ENCODE measurements at regions not wholly inside any gene's neighbourhood (a gene's known extent, or its start where the extent isn't known, plus 50 kb on each side); places are given as distances from the start of the nearest gene placed in this dataset.

DNA sequence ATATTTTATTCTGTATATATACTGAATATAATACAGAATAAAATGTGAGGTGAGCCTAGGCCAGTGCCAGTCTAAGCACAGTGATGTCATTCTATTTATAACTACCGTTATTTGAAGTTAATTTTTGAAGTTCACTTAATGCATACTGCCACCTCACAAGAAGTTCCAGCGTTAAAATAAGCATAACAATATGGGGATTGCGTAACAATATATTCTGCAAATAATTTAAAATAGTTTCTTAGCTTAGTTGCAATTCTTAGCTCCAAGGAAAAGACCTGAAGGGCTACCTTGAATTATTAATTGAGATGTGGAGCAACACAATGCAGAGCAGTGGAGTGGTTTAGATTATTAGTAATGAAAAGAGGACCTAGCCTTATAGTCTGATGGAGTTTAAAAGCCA is 390.5 kb upstream of the ROBO1 start:
- H3K27ac Mint-ChIP-seq, result no peak overlapping the region
- POLR2A ChIA-PET, result no interaction called here
- no peaks in the 10 kb centered on the region for H3K27me3 Mint-ChIP-seq
- no peak for DNase-seq
- peaks cover 10% of the 10 kb centered on the region for H3K9me3 Mint-ChIP-seq
- H3K4me1 Mint-ChIP-seq, result no peaks in the 10 kb centered on the region
- CTCF ChIA-PET, result no interaction called here
- no peaks in the 10 kb centered on the region for H3K36me3 Mint-ChIP-seq (ENCODE audit: low read depth)
- H3K4me3 Mint-ChIP-seq, result no peak overlapping the region

GRCh38 chr3:80157546-80157945 is 389.7 kb upstream of the ROBO1 start:
- POLR2A ChIA-PET, result no interaction called here

DNA sequence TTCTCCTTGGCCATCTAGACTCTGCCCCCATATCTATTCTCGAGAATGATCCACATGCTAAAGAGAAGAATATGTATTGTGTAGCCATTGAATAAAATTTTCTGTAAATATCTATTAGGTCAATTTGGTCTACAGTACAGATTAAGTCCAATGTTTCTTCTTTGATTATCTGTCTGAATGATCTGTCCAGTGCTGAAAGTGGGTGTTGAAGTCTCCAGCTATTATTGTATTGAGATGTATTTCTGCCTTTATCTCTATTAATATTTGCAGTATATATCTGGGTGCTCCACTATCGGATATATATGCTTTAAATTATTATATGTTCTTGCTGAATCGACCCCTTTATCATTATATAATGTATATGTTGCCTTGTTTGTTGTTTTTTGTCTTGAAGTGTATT is 384.9 kb upstream of the ROBO1 start:
- H3K9me3 Mint-ChIP-seq, result peaks cover 23% of the 10 kb centered on the region
- CTCF ChIA-PET, result no interaction called here

More at GRCh38 chr3:80157546-80157945, 389.7 kb upstream of the ROBO1 start:
- no peaks in the 10 kb centered on the region for H3K36me3 Mint-ChIP-seq (ENCODE audit: low read depth)
- CTCF ChIA-PET, result no interaction called here
- peaks cover 13% of the 10 kb centered on the region for H3K9me3 Mint-ChIP-seq
- no peak overlapping the region for H3K27ac Mint-ChIP-seq
- DNase-seq, result no peak
- no peak overlapping the region for H3K4me3 Mint-ChIP-seq
- no peaks in the 10 kb centered on the region for H3K4me1 Mint-ChIP-seq
- H3K27me3 Mint-ChIP-seq, result no peaks in the 10 kb centered on the region

GRCh38 chr3:80142714-80143113 is 374.9 kb upstream of the ROBO1 start:
- no peak overlapping the region for H3K27ac Mint-ChIP-seq

More for the DNA sequence above, 384.9 kb upstream of the ROBO1 start:
- Mint-ChIP-seq H3K4me1 (no peaks in the 10 kb centered on the region), H3K4me3 (no peak overlapping the region), H3K27ac (no peak overlapping the region), H3K27me3 (no peaks in the 10 kb centered on the region), H3K36me3 (ENCODE audit: low read depth) (no peaks in the 10 kb centered on the region)
- POLR2A ChIA-PET, result no interaction called here
- no peak for DNase-seq

GRCh38 chr3:80141557-80141956 is 373.8 kb upstream of the ROBO1 start:
- no peak overlapping the region for H3K4me3 Mint-ChIP-seq
- no peaks in the 10 kb centered on the region for H3K4me1 Mint-ChIP-seq
- no peaks in the 10 kb centered on the region for H3K27me3 Mint-ChIP-seq
- ChIA-PET POLR2A (no interaction called here), CTCF (no interaction called here)
- DNase-seq, result no peak
- H3K9me3 Mint-ChIP-seq, result peaks cover 27% of the 10 kb centered on the region
- no peak overlapping the region for H3K27ac Mint-ChIP-seq
- no peaks in the 10 kb centered on the region for H3K36me3 Mint-ChIP-seq (ENCODE audit: low read depth)

More at GRCh38 chr3:80142714-80143113, 374.9 kb upstream of the ROBO1 start:
- Mint-ChIP-seq H3K4me1 (no peaks in the 10 kb centered on the region), H3K9me3 (peaks cover 24% of the 10 kb centered on the region), H3K27me3 (no peaks in the 10 kb centered on the region), H3K36me3 (ENCODE audit: low read depth) (no peaks in the 10 kb centered on the region), H3K4me3 (no peak overlapping the region)
- ChIA-PET CTCF (no interaction called here), POLR2A (no interaction called here)
- no peak for DNase-seq

DNA sequence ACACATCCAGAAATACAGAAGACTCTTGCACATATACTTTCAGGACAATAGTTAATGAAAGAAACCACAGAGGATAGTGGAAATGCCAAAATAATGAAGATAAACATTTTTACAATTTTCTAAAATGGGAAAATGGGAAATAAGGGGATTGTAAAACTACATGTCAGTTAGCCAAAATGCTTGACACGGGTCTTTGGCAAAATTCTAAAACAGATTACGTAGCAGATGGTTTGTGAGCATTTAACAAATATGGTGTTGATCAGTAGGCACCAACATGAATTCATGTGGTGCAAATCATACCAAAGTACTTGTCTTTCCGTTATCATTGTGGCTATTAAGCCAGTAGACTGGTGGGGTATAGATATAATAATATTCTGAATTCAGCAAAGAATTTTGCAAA is 348.5 kb upstream of the ROBO1 start:
- no peak for DNase-seq
- Mint-ChIP-seq H3K36me3 (ENCODE audit: low read depth) (no peaks in the 10 kb centered on the region), H3K4me1 (no peaks in the 10 kb centered on the region), H3K27ac (no peak overlapping the region), H3K9me3 (peaks cover 13% of the 10 kb centered on the region), H3K4me3 (no peak overlapping the region), H3K27me3 (no peaks in the 10 kb centered on the region)
- ChIA-PET CTCF (no interaction called here), POLR2A (no interaction called here)

DNA sequence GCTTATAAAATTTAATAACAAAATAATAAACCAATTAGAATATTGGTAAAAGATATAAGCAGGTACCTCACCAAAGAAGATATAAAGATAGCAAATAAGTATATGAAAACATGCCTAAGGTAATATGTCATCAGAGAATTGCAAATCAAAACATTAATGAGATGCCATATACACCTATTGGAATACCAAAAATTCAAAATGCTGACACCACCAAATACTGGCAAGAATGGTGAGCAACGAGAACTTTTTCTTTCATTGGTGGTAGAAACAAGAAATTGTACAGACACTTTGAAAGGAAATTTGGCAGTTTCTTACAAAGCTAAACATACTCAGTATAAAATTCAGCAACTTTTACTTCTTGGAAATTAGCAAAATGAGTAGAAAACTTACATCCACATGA is 346.9 kb upstream of the ROBO1 start:
- Mint-ChIP-seq H3K4me3 (no peak overlapping the region), H3K27ac (no peak overlapping the region), H3K4me1 (no peaks in the 10 kb centered on the region), H3K27me3 (no peaks in the 10 kb centered on the region), H3K9me3 (peaks cover 10% of the 10 kb centered on the region), H3K36me3 (ENCODE audit: low read depth) (no peaks in the 10 kb centered on the region)
- CTCF ChIA-PET, result no interaction called here
- POLR2A ChIA-PET, result no interaction called here
- no peak for DNase-seq

DNA sequence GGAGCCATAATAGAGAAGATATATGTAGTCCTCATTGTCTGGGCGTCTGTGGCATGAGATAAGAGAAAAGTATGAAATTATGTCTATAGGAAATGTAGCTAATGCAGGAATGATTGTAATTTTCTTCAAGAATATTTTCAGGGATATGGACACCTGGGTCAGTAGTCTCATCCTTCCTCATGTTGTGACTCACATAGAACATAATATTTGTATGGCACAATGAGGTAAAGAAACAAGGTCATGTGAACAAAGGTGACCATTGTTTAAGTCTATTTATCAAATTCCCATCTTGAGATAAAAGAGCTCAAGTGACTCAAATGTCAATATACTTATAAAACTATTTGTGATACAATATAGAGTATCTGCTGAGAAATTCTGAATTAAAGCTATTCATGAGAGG is 345.5 kb upstream of the ROBO1 start:
- DNase-seq, result no peak
- CTCF ChIA-PET, result no interaction called here
- Mint-ChIP-seq H3K27me3 (no peaks in the 10 kb centered on the region), H3K9me3 (peaks cover 8% of the 10 kb centered on the region), H3K36me3 (ENCODE audit: low read depth) (no peaks in the 10 kb centered on the region), H3K4me1 (no peaks in the 10 kb centered on the region), H3K4me3 (no peak overlapping the region), H3K27ac (no peak overlapping the region)
- POLR2A ChIA-PET, result no interaction called here

DNA sequence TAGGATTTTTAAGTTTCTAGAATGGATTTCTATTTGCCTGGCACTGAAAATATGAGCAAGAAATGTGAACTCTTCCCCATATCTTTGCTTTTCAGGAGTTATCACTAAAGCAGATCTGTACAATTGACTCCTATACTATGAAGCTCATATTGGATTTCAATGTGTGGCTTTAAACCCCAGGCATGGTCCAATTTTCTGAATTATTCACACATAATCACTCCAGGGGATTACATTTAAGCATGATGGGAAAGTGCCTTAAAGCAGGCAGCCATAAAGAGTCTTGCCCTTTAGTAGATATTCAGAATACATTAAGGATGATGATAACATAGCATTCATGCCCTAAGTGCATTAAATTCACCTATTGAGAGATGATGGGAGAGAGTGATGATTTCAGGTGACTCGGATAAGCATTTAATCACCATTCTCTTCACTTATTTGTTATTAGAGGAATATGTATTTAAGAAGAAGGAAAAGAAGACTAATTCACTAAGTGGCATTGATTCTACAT is 331.8 kb upstream of the ROBO1 start:
- no peak overlapping the region for H3K27ac Mint-ChIP-seq
- DNase-seq, result no peak
- H3K4me3 Mint-ChIP-seq, result no peak overlapping the region
- H3K27me3 Mint-ChIP-seq, result no peaks in the 10 kb centered on the region
- ChIA-PET POLR2A (no interaction called here), CTCF (no interaction called here)
- H3K4me1 Mint-ChIP-seq, result no peaks in the 10 kb centered on the region
- no peaks in the 10 kb centered on the region for H3K36me3 Mint-ChIP-seq (ENCODE audit: low read depth)
- peaks cover 5% of the 10 kb centered on the region for H3K9me3 Mint-ChIP-seq

DNA sequence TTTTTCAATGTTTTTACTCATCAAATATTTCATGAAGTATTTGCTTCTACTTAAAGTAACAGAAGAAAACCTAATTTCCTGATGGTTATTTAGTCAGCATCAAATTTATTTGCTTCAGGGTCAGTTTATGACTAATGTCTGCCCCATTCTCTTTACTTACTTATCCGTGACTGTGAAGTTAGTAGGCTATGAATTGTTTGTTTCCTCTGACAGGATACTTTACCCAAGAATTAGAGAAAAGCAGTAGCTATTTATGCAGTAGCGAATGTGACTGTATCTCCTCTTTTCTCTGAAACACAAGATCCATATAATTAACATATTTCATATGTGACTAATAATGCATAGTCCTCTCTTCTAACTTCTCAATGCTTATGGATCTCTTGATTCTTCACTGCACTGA is 329.9 kb upstream of the ROBO1 start:
- no peak for DNase-seq
- peaks cover 5% of the 10 kb centered on the region for H3K9me3 Mint-ChIP-seq
- ChIA-PET POLR2A (no interaction called here), CTCF (no interaction called here)
- H3K27me3 Mint-ChIP-seq, result no peaks in the 10 kb centered on the region
- no peak overlapping the region for H3K4me3 Mint-ChIP-seq
- H3K36me3 Mint-ChIP-seq (ENCODE audit: low read depth), result no peaks in the 10 kb centered on the region
- H3K4me1 Mint-ChIP-seq, result no peaks in the 10 kb centered on the region
- H3K27ac Mint-ChIP-seq, result no peak overlapping the region

DNA sequence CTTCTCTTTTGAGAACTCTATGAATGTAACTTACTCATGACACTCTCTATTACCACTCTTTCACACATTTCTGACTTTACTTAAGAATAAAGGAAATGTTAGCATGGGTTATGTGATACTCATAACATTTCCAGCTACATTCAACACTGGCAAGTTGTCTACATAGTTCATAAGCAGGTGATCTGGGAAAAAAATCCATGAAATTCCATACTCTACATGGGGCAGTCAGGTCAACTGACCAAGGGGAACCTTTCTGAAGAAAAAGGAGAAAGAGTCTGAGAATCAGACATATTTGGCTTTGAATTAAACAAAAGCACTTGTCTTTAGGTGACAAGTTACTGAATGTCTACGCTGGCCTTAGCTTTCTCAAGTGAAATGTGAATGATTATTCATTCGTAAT is 329.1 kb upstream of the ROBO1 start:
- CTCF ChIA-PET, result no interaction called here
- no peak overlapping the region for H3K27ac Mint-ChIP-seq

GRCh38 chr3:80094589-80094988 is 326.8 kb upstream of the ROBO1 start:
- ChIA-PET CTCF (no interaction called here), POLR2A (no interaction called here)

More for the DNA sequence above, 329.1 kb upstream of the ROBO1 start:
- Mint-ChIP-seq H3K4me3 (no peak overlapping the region), H3K36me3 (ENCODE audit: low read depth) (no peaks in the 10 kb centered on the region), H3K27me3 (no peaks in the 10 kb centered on the region), H3K9me3 (peaks cover 5% of the 10 kb centered on the region), H3K4me1 (no peaks in the 10 kb centered on the region)
- POLR2A ChIA-PET, result no interaction called here
- DNase-seq, result no peak

DNA sequence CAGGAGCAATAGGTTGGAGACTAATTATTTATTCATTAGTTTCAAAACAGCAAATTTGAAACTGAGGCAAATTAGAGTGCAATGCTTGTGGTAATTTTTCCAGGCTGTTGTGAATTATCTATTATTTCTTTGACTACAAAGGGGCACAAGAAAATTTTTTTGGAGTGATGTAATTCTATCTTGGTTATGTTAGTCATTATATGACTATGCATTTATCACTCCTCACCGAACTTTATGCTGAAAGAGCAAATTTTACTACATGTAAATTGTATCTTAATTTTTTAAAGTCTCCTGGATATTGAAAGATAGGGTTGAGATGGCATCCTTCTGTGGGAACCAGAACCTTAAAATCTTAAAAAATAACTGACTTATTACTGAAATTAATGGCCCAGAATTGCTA is 320.0 kb upstream of the ROBO1 start:
- H3K36me3 Mint-ChIP-seq (ENCODE audit: low read depth), result no peaks in the 10 kb centered on the region
- no peaks in the 10 kb centered on the region for H3K4me1 Mint-ChIP-seq
- POLR2A ChIA-PET, result no interaction called here
- no peak for DNase-seq
- H3K9me3 Mint-ChIP-seq, result peaks cover 3% of the 10 kb centered on the region
- H3K27me3 Mint-ChIP-seq, result no peaks in the 10 kb centered on the region
- H3K4me3 Mint-ChIP-seq, result no peak overlapping the region
- no peak overlapping the region for H3K27ac Mint-ChIP-seq
- CTCF ChIA-PET, result no interaction called here

More at GRCh38 chr3:80094589-80094988, 326.8 kb upstream of the ROBO1 start:
- Mint-ChIP-seq H3K4me3 (no peak overlapping the region), H3K9me3 (peaks cover 3% of the 10 kb centered on the region), H3K27me3 (no peaks in the 10 kb centered on the region), H3K36me3 (ENCODE audit: low read depth) (no peaks in the 10 kb centered on the region), H3K4me1 (no peaks in the 10 kb centered on the region), H3K27ac (no peak overlapping the region)
- DNase-seq, result no peak

- CTCF ChIA-PET, result no interaction called here
- no peak for DNase-seq
- Mint-ChIP-seq H3K27me3 (no peaks in the 10 kb centered on the region), H3K9me3 (peaks cover 5% of the 10 kb centered on the region), H3K27ac (no peak overlapping the region), H3K4me3 (no peak overlapping the region), H3K4me1 (no peaks in the 10 kb centered on the region), H3K36me3 (ENCODE audit: low read depth) (no peaks in the 10 kb centered on the region)
- POLR2A ChIA-PET, result no interaction called here
Observed at GRCh38 chr3:80086426-80086825, 318.6 kb upstream of the ROBO1 start.

- no peak for DNase-seq
Observed at GRCh38 chr3:80079886-80080285, 312.1 kb upstream of the ROBO1 start.

More at GRCh38 chr3:80079886-80080285, 312.1 kb upstream of the ROBO1 start:
- CTCF ChIA-PET, result no interaction called here
- Mint-ChIP-seq H3K27ac (no peak overlapping the region), H3K27me3 (no peaks in the 10 kb centered on the region), H3K4me3 (no peak overlapping the region), H3K4me1 (no peaks in the 10 kb centered on the region), H3K36me3 (ENCODE audit: low read depth) (no peaks in the 10 kb centered on the region), H3K9me3 (peaks cover 4% of the 10 kb centered on the region)
- POLR2A ChIA-PET, result no interaction called here

Measured in activated CD4-positive, alpha-beta T cell treated with anti-CD3 and anti-CD28 coated beads, Interleukin-2, amount 10 ng/mL, durations not matched to agents 7 days and 5 days (primary cell).